GM23338 (cell line): ENCODE measurements at regions not wholly inside any gene's neighbourhood (a gene's known extent, or its start where the extent isn't known, plus 50 kb on each side); places are given as distances from the start of the nearest gene placed in this dataset.

Experiments used
- ATAC-seq: fragments of 200-7000 bp; cut with Tn5 transposase; 3 replicates; pipeline ENCODE4 v1.9.1; 2020
- DNase-seq: peaks from one replicate; pipeline ENCODE4 v3.0.0-alpha.2; 2015; ENCODE audit warnings: low spot score
- H2AFZ ChIP-seq: fragments of 200-600 bp; sonication (generic); 2 replicates; pipeline ENCODE4 v1.8.0; 2016; ENCODE audit warnings: antibody characterized with exemption, mild to moderate bottlenecking, moderate library complexity
- H3F3A ChIP-seq: fragments of 200-600 bp; sonication (generic); replicated peaks from 2 replicates; pipeline ENCODE4 v1.8.0; 2017; ENCODE audit warnings: antibody characterized with exemption, mixed run types, low read depth
- H3K27ac ChIP-seq: fragments of 200-600 bp; sonication (generic); 2 replicates; pipeline ENCODE4 v1.6.1; 2016; ENCODE audit warnings: low read depth
- H3K27me3 ChIP-seq: fragments of 200-600 bp; sonication (generic); 2 replicates; pipeline ENCODE4 v1.8.0; 2016; ENCODE audit warnings: mild to moderate bottlenecking, mixed run types, moderate library complexity; ENCODE audit not compliant: insufficient read depth
- H3K36me3 ChIP-seq: fragments of 200-600 bp; sonication (generic); 2 replicates; pipeline ENCODE4 v1.8.0; 2016; ENCODE audit warnings: mild to moderate bottlenecking; ENCODE audit not compliant: insufficient read depth
- H3K4me1 ChIP-seq: fragments of 200-600 bp; sonication (generic); 2 replicates; pipeline ENCODE4 v1.8.0; 2016; ENCODE audit warnings: mild to moderate bottlenecking, moderate library complexity; ENCODE audit not compliant: insufficient read depth
- H3K4me2 ChIP-seq: fragments of 200-600 bp; sonication (generic); 2 replicates; pipeline ENCODE4 v1.7.1; 2017; ENCODE audit warnings: mixed run types
- H3K4me3 ChIP-seq: fragments of 200-600 bp; sonication (generic); 2 replicates; pipeline ENCODE4 v1.6.1; 2016; ENCODE audit warnings: mixed run types
- H3K79me2 ChIP-seq: fragments of 200-600 bp; sonication (generic); replicated peaks from 2 replicates; pipeline ENCODE4 v1.8.0; 2017; ENCODE audit warnings: mild to moderate bottlenecking; ENCODE audit not compliant: insufficient read depth
- H3K9me2 ChIP-seq: fragments of 200-600 bp; sonication (generic); 2 replicates; pipeline ENCODE4 v1.8.0; 2017; ENCODE audit not compliant: insufficient read depth
- H4K20me1 ChIP-seq: fragments of 200-600 bp; sonication (generic); replicated peaks from 2 replicates; pipeline ENCODE4 v1.8.0; 2017; ENCODE audit warnings: mild to moderate bottlenecking; ENCODE audit not compliant: insufficient read depth
- H3K27ac Mint-ChIP-seq: 2 replicates; pipeline ENCODE4 v1.8.0; 2020; ENCODE audit warnings: inconsistent platforms, mild to moderate bottlenecking, moderate library complexity, mixed read lengths
- H3K27me3 Mint-ChIP-seq: 3 replicates; pipeline ENCODE4 v1.8.0; 2022; ENCODE audit warnings: low read depth, mild to moderate bottlenecking, moderate library complexity, mixed read lengths, inconsistent platforms; ENCODE audit not compliant: insufficient read depth, poor library complexity
- H3K36me3 Mint-ChIP-seq: 3 replicates; pipeline ENCODE4 v1.8.0; 2021; ENCODE audit warnings: low read depth, mild to moderate bottlenecking, inconsistent platforms, moderate library complexity, mixed read lengths
- H3K4me1 Mint-ChIP-seq: 3 replicates; pipeline ENCODE4 v1.8.0; 2020; ENCODE audit warnings: mild to moderate bottlenecking, inconsistent platforms, mixed read lengths
- H3K4me3 Mint-ChIP-seq: 3 replicates; pipeline ENCODE4 v1.8.0; 2021; ENCODE audit warnings: moderate library complexity, mild to moderate bottlenecking, inconsistent platforms, mixed read lengths
- H3K9me3 Mint-ChIP-seq: 3 replicates; pipeline ENCODE4 v1.8.0; 2020; ENCODE audit warnings: moderate library complexity, mild to moderate bottlenecking, inconsistent platforms, mixed read lengths
- CREB1 ChIP-seq: fragments of 250-450 bp; sonication (Bioruptor Pico); IDR thresholded peaks from 2 replicates; pipeline ENCODE4 v1.5.0; 2020; ENCODE audit warnings: low read depth, mild to moderate bottlenecking, moderate library complexity
- EZH2 ChIP-seq: fragments of 200-600 bp; sonication (generic); IDR thresholded peaks from one replicate; pipeline ENCODE4 v1.8.0; 2017; ENCODE audit warnings: antibody characterized with exemption, mild to moderate bottlenecking, low read depth; ENCODE audit not compliant: unreplicated experiment
- EZH2phosphoT487 ChIP-seq: fragments of 200-600 bp; sonication (generic); IDR thresholded peaks from one replicate; pipeline ENCODE4 v1.8.1; 2018; ENCODE audit warnings: antibody characterized with exemption; ENCODE audit not compliant: unreplicated experiment
- JUNB ChIP-seq: IDR thresholded peaks from one replicate; pipeline ENCODE4 v1.6.1; 2016; ENCODE audit warnings: antibody characterized with exemption; ENCODE audit not compliant: unreplicated experiment
- POLR2AphosphoS5 ChIP-seq: IDR thresholded peaks from 2 replicates; pipeline ENCODE4 v1.6.1; 2016; ENCODE audit warnings: antibody characterized with exemption, low read depth
- STAT1 ChIP-seq: IDR thresholded peaks from one replicate; pipeline ENCODE4 v1.6.1; 2016; ENCODE audit warnings: antibody characterized with exemption; ENCODE audit not compliant: unreplicated experiment
- ZNF114 ChIP-seq: fragments of 250-450 bp; sonication (Bioruptor Pico); IDR thresholded peaks from 2 replicates; pipeline ENCODE4 v1.5.0; 2020; ENCODE audit warnings: mild to moderate bottlenecking, moderate library complexity
- TF ChIP-seq, protein P1 (sequence below): IDR thresholded peaks from one replicate; pipeline ENCODE4 v1.6.1; 2018; ENCODE audit warnings: antibody characterized with exemption; ENCODE audit not compliant: unreplicated experiment
- TF ChIP-seq, protein P2 (sequence below): IDR thresholded peaks from 2 replicates; pipeline ENCODE4 v1.6.1; 2016; ENCODE audit warnings: antibody characterized with exemption
- TF ChIP-seq, protein P3 (sequence below): fragments of 250-450 bp; sonication (Bioruptor Pico); IDR thresholded peaks from 2 replicates; pipeline ENCODE4 v1.5.0; 2020; ENCODE audit warnings: mild to moderate bottlenecking, moderate library complexity

DNA sequence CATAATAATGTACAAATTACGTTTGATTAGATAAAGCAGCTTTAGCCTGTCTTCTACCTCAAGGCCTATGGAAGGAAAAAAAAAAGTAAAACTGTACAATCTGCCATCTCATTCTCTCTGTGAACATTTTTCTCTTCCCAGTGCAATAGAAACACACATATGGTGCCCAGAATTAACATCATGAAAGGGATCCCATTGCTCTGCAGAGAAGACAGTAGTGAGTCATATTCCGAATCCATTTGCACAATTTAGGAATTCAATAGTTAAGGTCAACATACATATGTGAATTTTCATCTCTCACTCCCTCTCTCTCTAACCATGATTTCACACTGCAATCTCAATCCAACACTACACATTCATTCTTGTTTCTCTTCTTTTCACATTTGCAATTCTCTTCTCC is 640.9 kb upstream of the SOX11 start:
- H3K27me3 Mint-ChIP-seq = no peaks in the 10 kb centered on the region
- TF ChIP-seq JUNB = no peak
- no peak overlapping the region for H3K27ac ChIP-seq
- no peaks in the 10 kb centered on the region for H3K4me1 ChIP-seq
- no peaks in the 10 kb centered on the region for H3K4me1 Mint-ChIP-seq
- H3K4me3 ChIP-seq = no peak overlapping the region
- DNase-seq (no peak), ATAC-seq (no peak)
- no peaks in the 10 kb centered on the region for H4K20me1 ChIP-seq
- no peaks in the 10 kb centered on the region for H3K79me2 ChIP-seq
- H3K27ac Mint-ChIP-seq = no peak overlapping the region
- no peaks in the 10 kb centered on the region for H3K36me3 ChIP-seq
- peaks cover 5% of the 10 kb centered on the region; the same call in 1 of the 3 replicates for H3K36me3 Mint-ChIP-seq
- H2AFZ ChIP-seq = no peak overlapping the region
- no peaks in the 10 kb centered on the region for H3K27me3 ChIP-seq
- no peak overlapping the region for H3K4me3 Mint-ChIP-seq
- H3K4me2 ChIP-seq = no peak overlapping the region
- no peaks in the 10 kb centered on the region for H3F3A ChIP-seq
- peaks cover 56% of the 10 kb centered on the region for H3K9me3 Mint-ChIP-seq
- H3K9me2 ChIP-seq = no peaks in the 10 kb centered on the region

DNA sequence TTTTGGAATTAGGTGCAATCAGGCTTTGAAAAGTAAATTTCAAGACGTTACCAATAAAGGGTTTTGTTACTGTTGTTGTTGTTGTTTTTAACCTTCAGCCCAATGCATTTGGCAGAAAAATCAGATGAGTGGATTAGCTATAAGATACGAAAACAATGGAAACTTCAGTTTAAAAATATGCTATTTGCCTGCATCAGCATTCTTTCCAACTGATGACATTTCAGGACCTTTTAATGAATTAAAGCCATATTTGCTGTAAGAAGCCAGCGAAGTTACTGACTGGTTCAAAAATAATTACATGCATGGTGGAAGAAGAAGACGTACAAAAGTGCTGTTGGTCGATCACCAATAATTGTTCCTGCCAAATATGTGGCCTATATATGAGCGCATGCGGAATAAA is 639.3 kb upstream of the SOX11 start:
- H3K27me3 ChIP-seq = no peaks in the 10 kb centered on the region
- no peaks in the 10 kb centered on the region for H4K20me1 ChIP-seq
- no peak overlapping the region for H2AFZ ChIP-seq
- Mint-ChIP-seq H3K36me3 (peaks cover 5% of the 10 kb centered on the region; the same call in 1 of the 3 replicates), H3K27me3 (no peaks in the 10 kb centered on the region), H3K4me3 (no peak overlapping the region), H3K9me3 (peaks cover 50% of the 10 kb centered on the region), H3K27ac (no peak overlapping the region), H3K4me1 (no peaks in the 10 kb centered on the region)
- DNase-seq = no peak
- ATAC-seq = no peak
- no peak overlapping the region for H3K4me3 ChIP-seq
- no peaks in the 10 kb centered on the region for H3K79me2 ChIP-seq
- no peak overlapping the region for H3K4me2 ChIP-seq
- no peaks in the 10 kb centered on the region for H3F3A ChIP-seq
- no peaks in the 10 kb centered on the region for H3K36me3 ChIP-seq
- no peaks in the 10 kb centered on the region for H3K9me2 ChIP-seq
- H3K4me1 ChIP-seq = no peaks in the 10 kb centered on the region
- no peak overlapping the region for H3K27ac ChIP-seq
- TF ChIP-seq STAT1 (no peak), EZH2 (no peak), ZNF114 (CRISPR knock-in tag) (no peak), CREB1 (CRISPR knock-in tag) (no peak), POLR2AphosphoS5 (no peak), EZH2phosphoT487 (no peak), JUNB (no peak)
- TF ChIP-seq, protein P1, sequence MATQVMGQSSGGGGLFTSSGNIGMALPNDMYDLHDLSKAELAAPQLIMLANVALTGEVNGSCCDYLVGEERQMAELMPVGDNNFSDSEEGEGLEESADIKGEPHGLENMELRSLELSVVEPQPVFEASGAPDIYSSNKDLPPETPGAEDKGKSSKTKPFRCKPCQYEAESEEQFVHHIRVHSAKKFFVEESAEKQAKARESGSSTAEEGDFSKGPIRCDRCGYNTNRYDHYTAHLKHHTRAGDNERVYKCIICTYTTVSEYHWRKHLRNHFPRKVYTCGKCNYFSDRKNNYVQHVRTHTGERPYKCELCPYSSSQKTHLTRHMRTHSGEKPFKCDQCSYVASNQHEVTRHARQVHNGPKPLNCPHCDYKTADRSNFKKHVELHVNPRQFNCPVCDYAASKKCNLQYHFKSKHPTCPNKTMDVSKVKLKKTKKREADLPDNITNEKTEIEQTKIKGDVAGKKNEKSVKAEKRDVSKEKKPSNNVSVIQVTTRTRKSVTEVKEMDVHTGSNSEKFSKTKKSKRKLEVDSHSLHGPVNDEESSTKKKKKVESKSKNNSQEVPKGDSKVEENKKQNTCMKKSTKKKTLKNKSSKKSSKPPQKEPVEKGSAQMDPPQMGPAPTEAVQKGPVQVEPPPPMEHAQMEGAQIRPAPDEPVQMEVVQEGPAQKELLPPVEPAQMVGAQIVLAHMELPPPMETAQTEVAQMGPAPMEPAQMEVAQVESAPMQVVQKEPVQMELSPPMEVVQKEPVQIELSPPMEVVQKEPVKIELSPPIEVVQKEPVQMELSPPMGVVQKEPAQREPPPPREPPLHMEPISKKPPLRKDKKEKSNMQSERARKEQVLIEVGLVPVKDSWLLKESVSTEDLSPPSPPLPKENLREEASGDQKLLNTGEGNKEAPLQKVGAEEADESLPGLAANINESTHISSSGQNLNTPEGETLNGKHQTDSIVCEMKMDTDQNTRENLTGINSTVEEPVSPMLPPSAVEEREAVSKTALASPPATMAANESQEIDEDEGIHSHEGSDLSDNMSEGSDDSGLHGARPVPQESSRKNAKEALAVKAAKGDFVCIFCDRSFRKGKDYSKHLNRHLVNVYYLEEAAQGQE = no peak
- TF ChIP-seq, protein P2, sequence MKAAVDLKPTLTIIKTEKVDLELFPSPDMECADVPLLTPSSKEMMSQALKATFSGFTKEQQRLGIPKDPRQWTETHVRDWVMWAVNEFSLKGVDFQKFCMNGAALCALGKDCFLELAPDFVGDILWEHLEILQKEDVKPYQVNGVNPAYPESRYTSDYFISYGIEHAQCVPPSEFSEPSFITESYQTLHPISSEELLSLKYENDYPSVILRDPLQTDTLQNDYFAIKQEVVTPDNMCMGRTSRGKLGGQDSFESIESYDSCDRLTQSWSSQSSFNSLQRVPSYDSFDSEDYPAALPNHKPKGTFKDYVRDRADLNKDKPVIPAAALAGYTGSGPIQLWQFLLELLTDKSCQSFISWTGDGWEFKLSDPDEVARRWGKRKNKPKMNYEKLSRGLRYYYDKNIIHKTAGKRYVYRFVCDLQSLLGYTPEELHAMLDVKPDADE = no peak
- TF ChIP-seq, protein P3, sequence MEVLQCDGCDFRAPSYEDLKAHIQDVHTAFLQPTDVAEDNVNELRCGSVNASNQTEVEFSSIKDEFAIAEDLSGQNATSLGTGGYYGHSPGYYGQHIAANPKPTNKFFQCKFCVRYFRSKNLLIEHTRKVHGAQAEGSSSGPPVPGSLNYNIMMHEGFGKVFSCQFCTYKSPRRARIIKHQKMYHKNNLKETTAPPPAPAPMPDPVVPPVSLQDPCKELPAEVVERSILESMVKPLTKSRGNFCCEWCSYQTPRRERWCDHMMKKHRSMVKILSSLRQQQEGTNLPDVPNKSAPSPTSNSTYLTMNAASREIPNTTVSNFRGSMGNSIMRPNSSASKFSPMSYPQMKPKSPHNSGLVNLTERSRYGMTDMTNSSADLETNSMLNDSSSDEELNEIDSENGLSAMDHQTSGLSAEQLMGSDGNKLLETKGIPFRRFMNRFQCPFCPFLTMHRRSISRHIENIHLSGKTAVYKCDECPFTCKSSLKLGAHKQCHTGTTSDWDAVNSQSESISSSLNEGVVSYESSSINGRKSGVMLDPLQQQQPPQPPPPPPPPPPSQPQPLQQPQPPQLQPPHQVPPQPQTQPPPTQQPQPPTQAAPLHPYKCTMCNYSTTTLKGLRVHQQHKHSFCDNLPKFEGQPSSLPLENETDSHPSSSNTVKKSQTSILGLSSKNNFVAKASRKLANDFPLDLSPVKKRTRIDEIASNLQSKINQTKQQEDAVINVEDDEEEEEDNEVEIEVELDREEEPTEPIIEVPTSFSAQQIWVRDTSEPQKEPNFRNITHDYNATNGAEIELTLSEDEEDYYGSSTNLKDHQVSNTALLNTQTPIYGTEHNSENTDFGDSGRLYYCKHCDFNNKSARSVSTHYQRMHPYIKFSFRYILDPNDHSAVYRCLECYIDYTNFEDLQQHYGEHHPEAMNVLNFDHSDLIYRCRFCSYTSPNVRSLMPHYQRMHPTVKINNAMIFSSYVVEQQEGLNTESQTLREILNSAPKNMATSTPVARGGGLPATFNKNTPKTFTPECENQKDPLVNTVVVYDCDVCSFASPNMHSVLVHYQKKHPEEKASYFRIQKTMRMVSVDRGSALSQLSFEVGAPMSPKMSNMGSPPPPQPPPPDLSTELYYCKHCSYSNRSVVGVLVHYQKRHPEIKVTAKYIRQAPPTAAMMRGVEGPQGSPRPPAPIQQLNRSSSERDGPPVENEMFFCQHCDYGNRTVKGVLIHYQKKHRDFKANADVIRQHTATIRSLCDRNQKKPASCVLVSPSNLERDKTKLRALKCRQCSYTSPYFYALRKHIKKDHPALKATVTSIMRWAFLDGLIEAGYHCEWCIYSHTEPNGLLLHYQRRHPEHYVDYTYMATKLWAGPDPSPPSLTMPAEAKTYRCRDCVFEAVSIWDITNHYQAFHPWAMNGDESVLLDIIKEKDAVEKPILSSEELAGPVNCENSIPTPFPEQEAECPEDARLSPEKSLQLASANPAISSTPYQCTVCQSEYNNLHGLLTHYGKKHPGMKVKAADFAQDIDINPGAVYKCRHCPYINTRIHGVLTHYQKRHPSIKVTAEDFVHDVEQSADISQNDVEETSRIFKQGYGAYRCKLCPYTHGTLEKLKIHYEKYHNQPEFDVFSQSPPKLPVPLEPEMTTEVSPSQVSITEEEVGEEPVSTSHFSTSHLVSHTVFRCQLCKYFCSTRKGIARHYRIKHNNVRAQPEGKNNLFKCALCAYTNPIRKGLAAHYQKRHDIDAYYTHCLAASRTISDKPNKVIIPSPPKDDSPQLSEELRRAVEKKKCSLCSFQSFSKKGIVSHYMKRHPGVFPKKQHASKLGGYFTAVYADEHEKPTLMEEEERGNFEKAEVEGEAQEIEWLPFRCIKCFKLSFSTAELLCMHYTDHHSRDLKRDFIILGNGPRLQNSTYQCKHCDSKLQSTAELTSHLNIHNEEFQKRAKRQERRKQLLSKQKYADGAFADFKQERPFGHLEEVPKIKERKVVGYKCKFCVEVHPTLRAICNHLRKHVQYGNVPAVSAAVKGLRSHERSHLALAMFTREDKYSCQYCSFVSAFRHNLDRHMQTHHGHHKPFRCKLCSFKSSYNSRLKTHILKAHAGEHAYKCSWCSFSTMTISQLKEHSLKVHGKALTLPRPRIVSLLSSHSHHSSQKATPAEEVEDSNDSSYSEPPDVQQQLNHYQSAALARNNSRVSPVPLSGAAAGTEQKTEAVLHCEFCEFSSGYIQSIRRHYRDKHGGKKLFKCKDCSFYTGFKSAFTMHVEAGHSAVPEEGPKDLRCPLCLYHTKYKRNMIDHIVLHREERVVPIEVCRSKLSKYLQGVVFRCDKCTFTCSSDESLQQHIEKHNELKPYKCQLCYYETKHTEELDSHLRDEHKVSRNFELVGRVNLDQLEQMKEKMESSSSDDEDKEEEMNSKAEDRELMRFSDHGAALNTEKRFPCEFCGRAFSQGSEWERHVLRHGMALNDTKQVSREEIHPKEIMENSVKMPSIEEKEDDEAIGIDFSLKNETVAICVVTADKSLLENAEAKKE (CRISPR knock-in tag) = no peak
